Brain microvascular endothelial cell (primary cell): ENCODE measurements at regions not wholly inside any gene's neighbourhood (a gene's known extent, or its start where the extent isn't known, plus 50 kb on each side); places are given as distances from the start of the nearest gene placed in this dataset.

Experiments
- DNase-seq: peaks from one replicate; pipeline ENCODE4 v3.0.0-alpha.2; 2020
- H3K27ac ChIP-seq: fragments of 250-450 bp; sonication (Bioruptor Pico); 2 replicates; pipeline ENCODE4 v1.5.1; 2020; ENCODE audit warnings: mild to moderate bottlenecking, moderate library complexity
- H3K27me3 ChIP-seq: fragments of 250-450 bp; sonication (Bioruptor Pico); replicated peaks from 2 replicates; pipeline ENCODE4 v1.5.1; 2020; ENCODE audit warnings: mild to moderate bottlenecking
- H3K36me3 ChIP-seq: fragments of 250-450 bp; sonication (Bioruptor Pico); replicated peaks from 2 replicates; pipeline ENCODE4 v1.5.1; 2020; ENCODE audit warnings: mild to moderate bottlenecking
- H3K4me3 ChIP-seq: 2 replicates; pipeline ENCODE4 v1.5.1; 2011; ENCODE audit warnings: low read depth, mild to moderate bottlenecking, control low read depth, low read length, moderate library complexity
- CTCF ChIP-seq: IDR thresholded peaks from 2 replicates; pipeline ENCODE4 v1.5.1; 2011; ENCODE audit warnings: low read depth, mild to moderate bottlenecking, moderate library complexity, low read length, control low read depth, inconsistent platforms; ENCODE audit errors: missing control alignments
- in situ Hi-C: cut with HindIII; loops from 2 replicates; pipeline ENCODE4 v1.10.0; 2017; ENCODE audit warnings: low sequenced_read_pairs, low pct_ligation_motif_present

GRCh38 chr2:122481717-122482116 is 726.3 kb downstream of the TSN start:
- Histone ChIP-seq H3K4me3 (no peak overlapping the region), H3K27me3 (no peaks in the 10 kb centered on the region), H3K27ac (no peak overlapping the region), H3K36me3 (no peaks in the 10 kb centered on the region)
- in situ Hi-C loops = no loop called here
- no peak for DNase-seq
- no peak for TF ChIP-seq CTCF

DNA sequence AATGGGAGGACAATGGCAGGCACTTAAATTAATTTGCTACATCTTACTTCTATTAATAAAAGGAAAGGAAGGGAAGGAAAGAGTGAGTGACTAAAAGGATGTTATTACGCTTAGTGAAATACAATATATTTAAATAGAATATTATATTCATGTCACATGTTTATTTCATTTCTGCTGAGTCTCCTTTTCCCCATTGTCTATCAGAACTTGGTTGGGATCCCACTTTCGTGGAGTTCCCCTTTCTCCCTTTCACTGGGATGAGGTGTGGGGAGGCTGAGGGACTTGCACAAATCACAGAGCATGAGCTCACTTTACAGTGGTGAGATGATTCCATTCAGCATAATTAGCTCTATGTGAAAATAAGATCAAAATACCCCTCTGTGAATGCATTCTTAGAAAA is 730.6 kb downstream of the TSN start:
- DNase-seq = no peak
- no peak for TF ChIP-seq CTCF
- H3K27ac ChIP-seq = no peak overlapping the region
- no peaks in the 10 kb centered on the region for H3K36me3 ChIP-seq
- in situ Hi-C loops = no loop called here
- H3K4me3 ChIP-seq = no peak overlapping the region
- H3K27me3 ChIP-seq = no peaks in the 10 kb centered on the region

DNA sequence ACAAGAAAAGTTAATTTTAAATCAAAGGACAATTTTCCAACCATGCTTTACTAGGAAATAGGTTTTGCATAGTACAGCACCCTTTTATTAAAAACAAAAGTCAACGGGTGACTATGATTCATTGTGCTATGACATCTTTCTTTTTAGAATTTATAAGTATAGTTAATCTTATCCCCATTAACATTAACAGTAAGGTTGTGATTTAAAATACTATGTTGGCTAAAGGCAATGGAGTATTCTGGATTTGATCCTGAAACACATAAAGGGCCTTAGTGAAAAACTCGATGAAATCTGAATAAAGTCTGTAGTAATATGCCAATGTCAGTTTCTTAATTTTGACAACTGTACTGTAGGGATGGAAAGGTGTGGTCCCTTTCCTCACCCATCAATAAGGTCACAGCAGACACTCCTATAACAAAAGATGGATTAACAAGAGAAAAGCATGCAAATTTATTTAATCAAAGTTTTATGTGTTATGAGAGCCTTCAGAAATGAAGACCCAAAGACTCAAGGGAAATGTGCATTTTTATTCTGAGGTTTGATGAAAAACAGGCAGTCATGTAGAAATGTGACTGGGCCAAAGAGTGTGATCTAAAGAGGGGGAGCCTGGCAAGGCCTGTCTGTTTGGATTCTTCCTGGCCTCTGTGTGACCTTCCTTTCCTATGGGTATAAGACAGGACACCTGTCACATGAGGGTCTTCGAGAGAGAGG is 731.4 kb downstream of the TSN start:
- Histone ChIP-seq H3K27ac (no peak overlapping the region), H3K27me3 (no peaks in the 10 kb centered on the region), H3K4me3 (no peak overlapping the region), H3K36me3 (no peaks in the 10 kb centered on the region)
- in situ Hi-C loops = no loop called here
- no peak for TF ChIP-seq CTCF
- no peak for DNase-seq

- in situ Hi-C loops = no loop called here
- no peaks in the 10 kb centered on the region for H3K36me3 ChIP-seq
- H3K4me3 ChIP-seq = no peak overlapping the region
- no peak overlapping the region for H3K27ac ChIP-seq
- DNase-seq = no peak
- no peak for TF ChIP-seq CTCF
- no peaks in the 10 kb centered on the region for H3K27me3 ChIP-seq
Measured at GRCh38 chr2:122491011-122491410, 735.6 kb downstream of the TSN start.

DNA sequence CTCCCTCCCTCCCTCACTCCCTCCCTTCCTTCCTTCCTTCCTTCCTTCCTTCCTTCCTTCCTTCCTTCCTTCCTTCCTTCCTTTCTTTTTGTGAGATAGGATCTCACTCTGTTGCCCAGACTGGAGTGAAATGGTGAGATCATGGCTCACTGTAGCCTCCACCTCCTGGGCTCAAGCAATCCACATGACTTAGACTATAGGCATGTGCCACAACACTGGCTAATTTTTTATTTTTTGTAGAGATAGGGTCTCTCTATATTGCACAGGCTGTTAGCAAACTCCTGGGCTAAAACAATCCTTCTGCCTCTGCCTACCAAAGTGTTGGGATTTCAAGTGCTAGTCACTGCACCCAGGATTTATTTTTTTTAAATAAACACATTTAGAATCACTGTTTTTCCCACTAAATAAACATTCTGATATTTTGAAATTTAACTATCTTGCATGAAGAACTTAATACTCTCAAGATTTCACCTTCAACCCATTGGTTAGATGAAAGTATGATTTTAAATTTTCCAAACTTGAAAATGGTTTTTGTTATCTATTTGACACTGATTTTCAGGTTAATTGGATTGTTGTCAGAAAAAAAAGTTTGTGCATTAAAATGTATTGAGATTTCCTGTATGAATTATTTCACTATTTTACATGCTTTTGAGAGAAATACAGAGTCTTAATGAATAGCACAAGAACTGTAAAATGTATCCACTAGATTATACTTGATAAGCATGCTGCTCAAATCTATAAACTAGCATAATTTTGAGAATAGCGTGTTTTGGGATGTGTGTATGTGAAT is 745.1 kb downstream of the TSN start:
- no peak overlapping the region for H3K4me3 ChIP-seq
- DNase-seq = no peak
- H3K36me3 ChIP-seq = no peaks in the 10 kb centered on the region
- no peak for TF ChIP-seq CTCF
- H3K27me3 ChIP-seq = no peaks in the 10 kb centered on the region
- in situ Hi-C loops = no loop called here
- H3K27ac ChIP-seq = no peak overlapping the region
